HEK293T (cell line): ENCODE measurements at regions not wholly inside any gene's neighbourhood (a gene's known extent, or its start where the extent isn't known, plus 50 kb on each side); places are given as distances from the start of the nearest gene placed in this dataset.
A peak's percentile ranks its signal among the peaks of the same experiment; 100 is the strongest.

Experiments used
- CTCF ChIA-PET: fragments of 350-600 bp; formaldehyde crosslinking; extraction: SDS; loops from one replicate; lab custom pipeline; 2021; ENCODE audit warnings: antibody characterized with exemption, inconsistent platforms; lab: Yijun Ruan, JAX
- POLR2A ChIA-PET: fragments of 350-600 bp; formaldehyde crosslinking; extraction: SDS; loops from one replicate; lab custom pipeline; 2020; ENCODE audit warnings: antibody characterized with exemption, inconsistent platforms; lab: Yijun Ruan, JAX
- DNase-seq: peaks from one replicate; pipeline ENCODE4 v3.0.0; 2012; ENCODE audit warnings: mixed read lengths; ENCODE audit errors: extremely low spot score
- ARNT ChIP-seq: fragments of 450-650 bp; IDR thresholded peaks from 2 replicates; pipeline ENCODE4 v1.6.1; 2017; ENCODE audit warnings: mild to moderate bottlenecking
- BHLHE40 ChIP-seq: fragments of 450-650 bp; IDR thresholded peaks from 2 replicates; pipeline ENCODE4 v1.6.1; 2016; ENCODE audit warnings: mild to moderate bottlenecking, moderate library complexity, borderline replicate concordance
- CTBP1 ChIP-seq: fragments of 450-650 bp; IDR thresholded peaks from 2 replicates; pipeline ENCODE4 v1.6.1; 2016; ENCODE audit warnings: borderline replicate concordance
- ELF4 ChIP-seq: fragments of 450-650 bp; IDR thresholded peaks from 2 replicates; pipeline ENCODE4 v1.6.1; 2017; ENCODE audit warnings: antibody characterized with exemption
- FOXA1 ChIP-seq: fragments of 450-650 bp; IDR thresholded peaks from 2 replicates; pipeline ENCODE4 v1.6.1; 2016; ENCODE audit warnings: mild to moderate bottlenecking
- FOXK2 ChIP-seq: fragments of 450-650 bp; IDR thresholded peaks from 2 replicates; pipeline ENCODE4 v1.6.1; 2016; ENCODE audit warnings: mild to moderate bottlenecking
- FOXM1 ChIP-seq: fragments of 450-650 bp; IDR thresholded peaks from 2 replicates; pipeline ENCODE4 v1.6.1; 2017; ENCODE audit warnings: mild to moderate bottlenecking, borderline replicate concordance
- HDGF ChIP-seq: fragments of 450-650 bp; IDR thresholded peaks from 2 replicates; pipeline ENCODE4 v1.6.1; 2017; ENCODE audit warnings: antibody characterized with exemption, borderline replicate concordance
- L3MBTL2 ChIP-seq: fragments of 450-650 bp; conservative IDR thresholded peaks from 2 replicates; pipeline ENCODE4 v1.6.1; 2016; ENCODE audit warnings: mild to moderate bottlenecking
- LEF1 ChIP-seq: fragments of 450-650 bp; IDR thresholded peaks from 2 replicates; pipeline ENCODE4 v1.6.1; 2017; ENCODE audit warnings: mild to moderate bottlenecking, borderline replicate concordance
- NFRKB ChIP-seq: fragments of 450-650 bp; IDR thresholded peaks from 2 replicates; pipeline ENCODE4 v1.6.1; 2016; ENCODE audit warnings: mild to moderate bottlenecking, moderate library complexity
- SP1 ChIP-seq: fragments of 450-650 bp; IDR thresholded peaks from 2 replicates; pipeline ENCODE4 v1.6.1; 2017
- SUZ12 ChIP-seq: fragments of 450-650 bp; IDR thresholded peaks from 2 replicates; pipeline ENCODE4 v1.6.1; 2016; ENCODE audit warnings: mild to moderate bottlenecking
- TARDBP ChIP-seq: fragments of 450-650 bp; IDR thresholded peaks from 2 replicates; pipeline ENCODE4 v1.6.1; 2016
- ZNF384 ChIP-seq: fragments of 450-650 bp; IDR thresholded peaks from 2 replicates; pipeline ENCODE4 v1.6.1; 2016
- TF ChIP-seq, protein P1 (sequence below): fragments of 450-650 bp; IDR thresholded peaks from 2 replicates; pipeline ENCODE4 v1.6.1; 2016

DNA sequence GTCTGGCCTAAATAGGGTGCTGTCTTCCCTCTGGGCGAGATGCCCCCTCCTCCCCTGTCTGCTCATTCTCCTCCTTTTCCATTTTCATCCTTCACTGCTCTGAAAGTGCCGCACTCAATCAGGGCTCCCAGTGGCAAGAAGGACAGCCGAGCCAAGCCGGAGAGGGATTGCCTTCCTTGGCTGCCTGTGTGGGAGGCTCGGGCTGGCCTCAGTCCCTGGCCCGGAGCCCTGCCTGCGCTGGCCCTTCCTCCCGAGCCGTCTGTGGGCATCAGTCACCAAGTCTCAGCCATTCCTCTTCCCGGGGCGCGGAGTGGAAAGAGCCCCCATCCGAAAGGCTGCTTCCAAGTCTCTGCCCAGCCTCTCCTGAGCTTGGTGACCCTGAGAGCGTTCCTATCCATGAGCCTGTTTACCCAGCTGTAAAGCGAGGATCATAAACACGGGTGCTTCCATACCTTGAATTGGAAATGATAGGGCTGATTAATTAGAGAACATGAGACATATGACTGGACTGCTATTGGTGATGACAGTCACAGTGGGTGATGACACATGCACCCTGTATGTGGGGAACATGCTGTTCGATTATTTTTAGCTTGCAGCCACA, 59.1 kb upstream of the TLE3 start:
- CTCF ChIA-PET: interaction anchor here (0.7 kb wide), 1 partner anchor 28 kb away, joined by 3 read pairs; no protein-coding TSS in a partner anchor
- no peak for TF ChIP-seq SUZ12
- TF ChIP-seq BHLHE40: no peak
- TF ChIP-seq LEF1: no peak
- TF ChIP-seq FOXA1: no peak
- no peak for TF ChIP-seq ELF4
- TF ChIP-seq ZNF384: no peak
- TF ChIP-seq ARNT: no peak
- no peak for TF ChIP-seq FOXK2
- TF ChIP-seq SP1: no peak
- no peak for TF ChIP-seq NFRKB
- TF ChIP-seq, protein P1, sequence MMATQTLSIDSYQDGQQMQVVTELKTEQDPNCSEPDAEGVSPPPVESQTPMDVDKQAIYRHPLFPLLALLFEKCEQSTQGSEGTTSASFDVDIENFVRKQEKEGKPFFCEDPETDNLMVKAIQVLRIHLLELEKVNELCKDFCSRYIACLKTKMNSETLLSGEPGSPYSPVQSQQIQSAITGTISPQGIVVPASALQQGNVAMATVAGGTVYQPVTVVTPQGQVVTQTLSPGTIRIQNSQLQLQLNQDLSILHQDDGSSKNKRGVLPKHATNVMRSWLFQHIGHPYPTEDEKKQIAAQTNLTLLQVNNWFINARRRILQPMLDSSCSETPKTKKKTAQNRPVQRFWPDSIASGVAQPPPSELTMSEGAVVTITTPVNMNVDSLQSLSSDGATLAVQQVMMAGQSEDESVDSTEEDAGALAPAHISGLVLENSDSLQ: no peak
- TF ChIP-seq HDGF: no peak
- TF ChIP-seq FOXM1: no peak
- TF ChIP-seq TARDBP: no peak
- TF ChIP-seq CTBP1: no peak
- TF ChIP-seq L3MBTL2: no peak
- no peak for DNase-seq
- POLR2A ChIA-PET: no interaction called here

DNA sequence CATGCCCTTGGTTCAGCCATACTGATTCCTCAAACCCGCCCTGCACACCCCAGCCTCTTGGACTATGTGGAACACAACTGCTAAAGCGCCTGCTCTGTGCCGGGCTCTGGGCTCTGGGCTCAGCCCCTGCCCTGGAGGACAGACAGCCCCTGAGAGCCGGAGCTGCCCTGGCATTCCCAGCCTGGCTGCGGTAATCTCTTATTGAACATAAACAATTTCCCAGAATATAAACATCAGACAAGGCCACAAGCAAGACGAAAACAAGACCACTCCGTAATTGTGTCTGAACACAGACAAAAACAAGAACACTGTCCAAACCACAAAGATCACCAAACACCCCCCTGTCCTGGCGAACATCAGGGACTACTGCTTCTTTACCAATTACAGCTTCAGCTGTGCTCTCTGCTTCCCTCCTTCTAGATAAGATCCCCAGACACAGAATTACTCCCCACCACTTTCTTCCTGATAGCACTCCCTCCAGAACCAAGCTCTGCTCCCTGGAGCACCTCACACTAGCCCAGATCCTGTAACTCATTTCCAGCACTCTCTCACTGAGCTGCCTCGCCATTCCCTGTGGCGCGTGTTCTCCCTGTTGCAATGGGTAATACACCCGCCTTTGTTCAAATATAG, 57.1 kb upstream of the TLE3 start:
- no peak for DNase-seq
- no peak for TF ChIP-seq L3MBTL2
- TF ChIP-seq CTBP1: no peak
- no peak for TF ChIP-seq ZNF384
- no peak for TF ChIP-seq HDGF
- TF ChIP-seq FOXK2: no peak
- no peak for TF ChIP-seq BHLHE40
- TF ChIP-seq LEF1: no peak
- no peak for TF ChIP-seq NFRKB
- no peak for TF ChIP-seq SUZ12
- TF ChIP-seq FOXM1: no peak
- TF ChIP-seq SP1: no peak
- TF ChIP-seq ELF4: no peak
- TF ChIP-seq, protein P1: no peak
- TF ChIP-seq ARNT: no peak
- ChIA-PET CTCF (interaction anchor here (0.6 to 1.1 kb wide), 2 partner anchors 51 to 692 kb away, joined by 4 to 6 read pairs; no protein-coding TSS in a partner anchor), POLR2A (interaction anchor here (1.0 to 2.9 kb wide), 3 partner anchors 10 to 349 kb away, joined by 3 to 10 read pairs (median 6); no protein-coding TSS in a partner anchor)

DNA sequence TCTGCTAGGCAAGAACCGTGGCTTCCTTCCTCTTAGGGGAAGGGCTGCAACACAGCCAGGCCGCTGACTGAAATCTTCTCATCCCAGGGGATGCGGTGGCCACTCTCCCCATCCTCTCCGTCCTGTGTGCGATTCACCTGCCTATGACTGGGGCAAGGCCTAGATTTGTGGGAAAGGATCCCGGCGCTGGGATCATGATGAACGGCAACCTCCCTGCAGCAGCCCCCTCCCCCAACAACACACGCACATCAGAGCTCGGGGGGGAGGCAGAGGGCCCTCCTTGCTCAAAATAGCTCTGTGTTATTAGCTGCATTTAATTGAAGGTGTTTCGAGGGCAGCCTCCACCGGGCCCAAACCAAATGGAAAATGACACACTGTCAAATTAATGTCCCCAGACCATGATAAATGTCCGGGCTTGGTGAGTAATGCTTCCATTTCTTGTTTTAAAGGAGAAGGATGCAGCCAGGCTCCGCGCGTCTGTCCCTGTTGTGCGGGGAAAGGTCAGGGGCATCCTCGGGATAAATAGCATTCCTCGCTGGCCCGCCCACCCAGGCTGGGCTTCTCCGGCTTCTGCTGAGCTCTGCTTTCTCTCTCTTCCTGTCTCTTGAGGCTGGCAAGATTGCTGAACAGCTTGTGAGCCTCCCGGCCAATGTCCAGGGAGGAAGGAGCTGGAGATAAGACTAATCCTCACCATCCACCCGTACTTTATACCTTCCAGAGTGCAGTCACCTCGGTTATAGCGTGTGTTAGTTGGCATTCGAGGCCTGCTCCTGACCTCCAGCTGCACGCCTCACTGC, 56.4 kb upstream of the TLE3 start:
- POLR2A ChIA-PET: interaction anchor here (1.0 to 2.9 kb wide), 3 partner anchors 9 to 350 kb away, joined by 3 to 10 read pairs (median 6); no protein-coding TSS in a partner anchor
- CTCF ChIA-PET: interaction anchor here (0.6 to 1.3 kb wide), 4 partner anchors 11 to 691 kb away, joined by 3 to 6 read pairs (median 4); no protein-coding TSS in a partner anchor
- no peak for DNase-seq
- TF ChIP-seq, protein P1: peak; percentile 33; the same call in 1 of the 2 replicates
- TF ChIP-seq ARNT: no peak

GRCh38 chr15:70152070-70152480, 54.4 kb upstream of the TLE3 start:
- no peak for DNase-seq
- POLR2A ChIA-PET: interaction anchor here (1.7 kb wide), 1 partner anchor 54 kb away, joined by 4 read pairs; the partner anchor contains the start of gene TLE3
- CTCF ChIA-PET: no interaction called here
- TF ChIP-seq, protein P1: no peak
- TF ChIP-seq FOXK2 (no peak), L3MBTL2 (no peak), FOXA1 (no peak), BHLHE40 (no peak), TARDBP (no peak), ELF4 (no peak), NFRKB (no peak)

GRCh38 chr15:70151462-70151861, 53.7 kb upstream of the TLE3 start:
- DNase-seq: no peak
- ChIA-PET POLR2A (interaction anchor here (1.7 kb wide), 1 partner anchor 53 kb away, joined by 4 read pairs; the partner anchor contains the start of gene TLE3), CTCF (no interaction called here)
- TF ChIP-seq ELF4: no peak
